ENCODE measurements at regions not wholly inside any gene's neighbourhood (a gene's known extent, or its start where the extent isn't known, plus 50 kb on each side); places are given as distances from the start of the nearest gene placed in this dataset.

- TF ChIP-seq, protein P1, sequence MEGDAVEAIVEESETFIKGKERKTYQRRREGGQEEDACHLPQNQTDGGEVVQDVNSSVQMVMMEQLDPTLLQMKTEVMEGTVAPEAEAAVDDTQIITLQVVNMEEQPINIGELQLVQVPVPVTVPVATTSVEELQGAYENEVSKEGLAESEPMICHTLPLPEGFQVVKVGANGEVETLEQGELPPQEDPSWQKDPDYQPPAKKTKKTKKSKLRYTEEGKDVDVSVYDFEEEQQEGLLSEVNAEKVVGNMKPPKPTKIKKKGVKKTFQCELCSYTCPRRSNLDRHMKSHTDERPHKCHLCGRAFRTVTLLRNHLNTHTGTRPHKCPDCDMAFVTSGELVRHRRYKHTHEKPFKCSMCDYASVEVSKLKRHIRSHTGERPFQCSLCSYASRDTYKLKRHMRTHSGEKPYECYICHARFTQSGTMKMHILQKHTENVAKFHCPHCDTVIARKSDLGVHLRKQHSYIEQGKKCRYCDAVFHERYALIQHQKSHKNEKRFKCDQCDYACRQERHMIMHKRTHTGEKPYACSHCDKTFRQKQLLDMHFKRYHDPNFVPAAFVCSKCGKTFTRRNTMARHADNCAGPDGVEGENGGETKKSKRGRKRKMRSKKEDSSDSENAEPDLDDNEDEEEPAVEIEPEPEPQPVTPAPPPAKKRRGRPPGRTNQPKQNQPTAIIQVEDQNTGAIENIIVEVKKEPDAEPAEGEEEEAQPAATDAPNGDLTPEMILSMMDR (IDR thresholded peaks at IDR 0.05; ENCODE audit: low read length, missing control alignments) = no peak
- H3K4me3 ChIP-seq (replicated peaks; ENCODE audit: low read depth, low read length) = no peak overlapping the region
- no peak for DNase-seq (ENCODE audit: low read depth)
Measured at GRCh38 chr6:156563714-156564113, 213.5 kb upstream of the ARID1B start.

DNA sequence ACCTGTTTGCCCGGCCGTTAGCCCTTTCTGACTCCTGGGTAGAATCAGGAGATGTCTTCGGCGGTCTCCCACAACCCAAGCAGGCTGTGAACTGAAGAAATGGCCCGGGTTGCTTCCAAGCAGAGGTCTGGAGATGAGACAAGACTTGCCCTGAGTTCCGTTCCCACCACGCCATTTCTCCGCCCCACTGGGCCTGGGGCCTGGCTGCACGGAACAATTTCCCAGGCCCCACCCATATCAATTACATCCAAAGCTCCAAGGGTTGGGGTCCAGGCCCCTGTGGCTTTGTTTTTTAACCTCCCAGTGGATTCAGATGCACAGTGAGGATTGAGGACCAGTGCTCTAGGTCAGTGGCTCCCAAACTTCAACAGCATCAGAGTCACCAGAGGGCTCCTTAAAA, 214.5 kb upstream of the ARID1B start:
- TF ChIP-seq, protein P1 (IDR thresholded peaks at IDR 0.05; ENCODE audit: low read length, missing control alignments) = no peak
- DNase-seq (ENCODE audit: low read depth) = no peak
- no peak overlapping the region for H3K4me3 ChIP-seq (replicated peaks; ENCODE audit: low read depth, low read length)

GRCh38 chr6:156562019-156562418, 215.2 kb upstream of the ARID1B start:
- H3K4me3 ChIP-seq (replicated peaks; ENCODE audit: low read depth, low read length) = no peak overlapping the region
- DNase-seq (ENCODE audit: low read depth) = no peak
- TF ChIP-seq, protein P1 (IDR thresholded peaks at IDR 0.05; ENCODE audit: low read length, missing control alignments) = no peak

DNA sequence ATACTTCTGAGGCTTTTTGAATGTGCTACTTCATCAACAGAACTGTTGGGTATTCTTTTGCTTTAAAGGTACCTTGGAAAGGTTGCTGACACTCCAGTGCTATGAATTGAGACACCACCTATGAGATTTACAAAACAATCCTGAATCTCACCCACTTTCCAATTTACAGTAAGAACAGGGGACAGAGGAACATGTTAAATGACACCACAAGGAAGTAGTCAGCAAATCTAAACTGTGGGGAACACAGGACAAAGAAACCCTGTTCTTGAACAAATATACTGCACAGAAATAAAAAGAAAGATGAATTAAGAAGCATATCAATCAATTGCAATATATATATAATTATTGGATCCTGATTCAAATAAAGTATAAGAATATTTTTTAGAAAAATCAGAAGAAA, 216.7 kb upstream of the ARID1B start:
- no peak for DNase-seq (ENCODE audit: low read depth)
- H3K4me3 ChIP-seq (replicated peaks; ENCODE audit: low read depth, low read length) = no peak overlapping the region
- TF ChIP-seq, protein P1 (IDR thresholded peaks at IDR 0.05; ENCODE audit: low read length, missing control alignments) = no peak

DNA sequence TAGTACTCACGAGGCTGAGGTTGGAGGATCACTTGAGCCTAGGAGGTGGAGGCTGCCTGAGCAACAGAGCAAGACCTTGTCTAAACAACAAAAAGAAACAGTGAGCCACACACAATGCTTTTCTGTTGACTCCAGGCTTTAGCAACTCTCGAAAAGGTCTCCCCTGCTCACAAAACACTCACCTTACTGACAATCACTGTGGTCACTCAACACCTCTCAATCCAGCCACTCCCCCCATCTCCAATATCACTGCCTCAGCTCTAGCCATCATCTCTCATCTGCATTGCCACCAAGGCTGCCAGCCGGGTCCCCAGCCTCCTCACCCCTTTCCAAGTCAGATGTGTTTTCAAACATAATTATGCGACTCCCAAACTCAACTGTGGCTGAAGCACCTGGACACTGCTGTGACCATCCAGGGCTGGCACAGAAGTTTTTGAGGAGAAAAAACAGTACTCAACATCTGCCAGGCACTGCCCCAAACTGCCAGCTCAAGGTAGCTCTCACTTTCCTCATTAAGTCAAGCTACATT, 218.0 kb upstream of the ARID1B start:
- no peak overlapping the region for H3K4me3 ChIP-seq (replicated peaks; ENCODE audit: low read depth, low read length)
- no peak for DNase-seq (ENCODE audit: low read depth)
- TF ChIP-seq, protein P1 (IDR thresholded peaks at IDR 0.05; ENCODE audit: low read length, missing control alignments) = no peak

GRCh38 chr6:156557911-156558259, 219.3 kb upstream of the ARID1B start:
- TF ChIP-seq, protein P1 (IDR thresholded peaks at IDR 0.05; ENCODE audit: low read length, missing control alignments) = no peak
- no peak for DNase-seq (ENCODE audit: low read depth)
- no peak overlapping the region for H3K4me3 ChIP-seq (replicated peaks; ENCODE audit: low read depth, low read length)

GRCh38 chr6:156557251-156557910, 219.8 kb upstream of the ARID1B start:
- TF ChIP-seq, protein P1 (IDR thresholded peaks at IDR 0.05; ENCODE audit: low read length, missing control alignments) = no peak
- peak; percentile 7 for DNase-seq (ENCODE audit: low read depth)
- H3K4me3 ChIP-seq (replicated peaks; ENCODE audit: low read depth, low read length) = no peak overlapping the region
